ENCODE measurements at regions not wholly inside any gene's neighbourhood (a gene's known extent, or its start where the extent isn't known, plus 50 kb on each side); places are given as distances from the start of the nearest gene placed in this dataset.
"Not testable (repeated sequence)": the region's sequence is repeated elsewhere in the genome, so short reads cannot be mapped to it uniquely, and the experiment has no call there.

DNA sequence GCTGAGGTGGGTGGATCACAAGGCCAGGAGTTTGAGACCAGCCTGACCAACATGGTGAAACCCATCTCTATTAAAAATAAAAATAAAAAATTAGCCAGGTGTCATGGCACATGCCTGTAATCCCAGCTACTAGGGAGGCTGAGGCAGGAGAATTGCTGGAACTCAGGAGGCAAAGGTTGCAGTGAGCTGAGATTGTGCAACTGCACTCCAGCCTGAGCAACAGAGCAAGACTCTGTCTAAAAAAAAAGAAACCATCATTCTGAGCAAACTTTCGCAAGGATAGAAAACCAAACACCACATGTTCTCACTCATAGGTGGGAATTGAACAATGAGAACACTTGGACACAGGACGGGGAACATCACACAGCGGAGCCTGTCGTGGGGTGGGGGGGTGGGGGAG lies 126.4 kb downstream of the MPP7 start:
- TF ChIP-seq, protein P1, sequence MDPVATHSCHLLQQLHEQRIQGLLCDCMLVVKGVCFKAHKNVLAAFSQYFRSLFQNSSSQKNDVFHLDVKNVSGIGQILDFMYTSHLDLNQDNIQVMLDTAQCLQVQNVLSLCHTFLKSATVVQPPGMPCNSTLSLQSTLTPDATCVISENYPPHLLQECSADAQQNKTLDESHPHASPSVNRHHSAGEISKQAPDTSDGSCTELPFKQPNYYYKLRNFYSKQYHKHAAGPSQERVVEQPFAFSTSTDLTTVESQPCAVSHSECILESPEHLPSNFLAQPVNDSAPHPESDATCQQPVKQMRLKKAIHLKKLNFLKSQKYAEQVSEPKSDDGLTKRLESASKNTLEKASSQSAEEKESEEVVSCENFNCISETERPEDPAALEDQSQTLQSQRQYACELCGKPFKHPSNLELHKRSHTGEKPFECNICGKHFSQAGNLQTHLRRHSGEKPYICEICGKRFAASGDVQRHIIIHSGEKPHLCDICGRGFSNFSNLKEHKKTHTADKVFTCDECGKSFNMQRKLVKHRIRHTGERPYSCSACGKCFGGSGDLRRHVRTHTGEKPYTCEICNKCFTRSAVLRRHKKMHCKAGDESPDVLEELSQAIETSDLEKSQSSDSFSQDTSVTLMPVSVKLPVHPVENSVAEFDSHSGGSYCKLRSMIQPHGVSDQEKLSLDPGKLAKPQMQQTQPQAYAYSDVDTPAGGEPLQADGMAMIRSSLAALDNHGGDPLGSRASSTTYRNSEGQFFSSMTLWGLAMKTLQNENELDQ (tag by site-specific recombination; IDR thresholded peaks at IDR 0.05; ENCODE audit: low read depth) = not testable (repeated sequence)
- not testable (repeated sequence) for TF ChIP-seq ZBTB1 (tag by site-specific recombination; IDR thresholded peaks at IDR 0.05); BCL11A (tag by site-specific recombination; IDR thresholded peaks at IDR 0.05; ENCODE audit: low read depth); ZNF140 (tag by site-specific recombination; IDR thresholded peaks at IDR 0.05); YY1 (tag by site-specific recombination; IDR thresholded peaks at IDR 0.05); ZEB2 (tag by site-specific recombination; IDR thresholded peaks at IDR 0.05); ZNF174 (tag by site-specific recombination; IDR thresholded peaks at IDR 0.05)
- TF ChIP-seq, protein P2, sequence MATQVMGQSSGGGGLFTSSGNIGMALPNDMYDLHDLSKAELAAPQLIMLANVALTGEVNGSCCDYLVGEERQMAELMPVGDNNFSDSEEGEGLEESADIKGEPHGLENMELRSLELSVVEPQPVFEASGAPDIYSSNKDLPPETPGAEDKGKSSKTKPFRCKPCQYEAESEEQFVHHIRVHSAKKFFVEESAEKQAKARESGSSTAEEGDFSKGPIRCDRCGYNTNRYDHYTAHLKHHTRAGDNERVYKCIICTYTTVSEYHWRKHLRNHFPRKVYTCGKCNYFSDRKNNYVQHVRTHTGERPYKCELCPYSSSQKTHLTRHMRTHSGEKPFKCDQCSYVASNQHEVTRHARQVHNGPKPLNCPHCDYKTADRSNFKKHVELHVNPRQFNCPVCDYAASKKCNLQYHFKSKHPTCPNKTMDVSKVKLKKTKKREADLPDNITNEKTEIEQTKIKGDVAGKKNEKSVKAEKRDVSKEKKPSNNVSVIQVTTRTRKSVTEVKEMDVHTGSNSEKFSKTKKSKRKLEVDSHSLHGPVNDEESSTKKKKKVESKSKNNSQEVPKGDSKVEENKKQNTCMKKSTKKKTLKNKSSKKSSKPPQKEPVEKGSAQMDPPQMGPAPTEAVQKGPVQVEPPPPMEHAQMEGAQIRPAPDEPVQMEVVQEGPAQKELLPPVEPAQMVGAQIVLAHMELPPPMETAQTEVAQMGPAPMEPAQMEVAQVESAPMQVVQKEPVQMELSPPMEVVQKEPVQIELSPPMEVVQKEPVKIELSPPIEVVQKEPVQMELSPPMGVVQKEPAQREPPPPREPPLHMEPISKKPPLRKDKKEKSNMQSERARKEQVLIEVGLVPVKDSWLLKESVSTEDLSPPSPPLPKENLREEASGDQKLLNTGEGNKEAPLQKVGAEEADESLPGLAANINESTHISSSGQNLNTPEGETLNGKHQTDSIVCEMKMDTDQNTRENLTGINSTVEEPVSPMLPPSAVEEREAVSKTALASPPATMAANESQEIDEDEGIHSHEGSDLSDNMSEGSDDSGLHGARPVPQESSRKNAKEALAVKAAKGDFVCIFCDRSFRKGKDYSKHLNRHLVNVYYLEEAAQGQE (tag by site-specific recombination; IDR thresholded peaks at IDR 0.05) = not testable (repeated sequence)
- TF ChIP-seq, protein P3, sequence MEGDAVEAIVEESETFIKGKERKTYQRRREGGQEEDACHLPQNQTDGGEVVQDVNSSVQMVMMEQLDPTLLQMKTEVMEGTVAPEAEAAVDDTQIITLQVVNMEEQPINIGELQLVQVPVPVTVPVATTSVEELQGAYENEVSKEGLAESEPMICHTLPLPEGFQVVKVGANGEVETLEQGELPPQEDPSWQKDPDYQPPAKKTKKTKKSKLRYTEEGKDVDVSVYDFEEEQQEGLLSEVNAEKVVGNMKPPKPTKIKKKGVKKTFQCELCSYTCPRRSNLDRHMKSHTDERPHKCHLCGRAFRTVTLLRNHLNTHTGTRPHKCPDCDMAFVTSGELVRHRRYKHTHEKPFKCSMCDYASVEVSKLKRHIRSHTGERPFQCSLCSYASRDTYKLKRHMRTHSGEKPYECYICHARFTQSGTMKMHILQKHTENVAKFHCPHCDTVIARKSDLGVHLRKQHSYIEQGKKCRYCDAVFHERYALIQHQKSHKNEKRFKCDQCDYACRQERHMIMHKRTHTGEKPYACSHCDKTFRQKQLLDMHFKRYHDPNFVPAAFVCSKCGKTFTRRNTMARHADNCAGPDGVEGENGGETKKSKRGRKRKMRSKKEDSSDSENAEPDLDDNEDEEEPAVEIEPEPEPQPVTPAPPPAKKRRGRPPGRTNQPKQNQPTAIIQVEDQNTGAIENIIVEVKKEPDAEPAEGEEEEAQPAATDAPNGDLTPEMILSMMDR (tag by site-specific recombination; IDR thresholded peaks at IDR 0.05) = not testable (repeated sequence)
